ENCODE measurements at regions not wholly inside any gene's neighbourhood (a gene's known extent, or its start where the extent isn't known, plus 50 kb on each side); places are given as distances from the start of the nearest gene placed in this dataset.
"Not testable (repeated sequence)": the region's sequence is repeated elsewhere in the genome, so short reads cannot be mapped to it uniquely, and the experiment has no call there.

GRCh38 chr2:12543076-12543977, 173.4 kb upstream of the TRIB2 start:
- DNase-seq (ENCODE audit: low read depth in 3 of 3), result no peak

DNA sequence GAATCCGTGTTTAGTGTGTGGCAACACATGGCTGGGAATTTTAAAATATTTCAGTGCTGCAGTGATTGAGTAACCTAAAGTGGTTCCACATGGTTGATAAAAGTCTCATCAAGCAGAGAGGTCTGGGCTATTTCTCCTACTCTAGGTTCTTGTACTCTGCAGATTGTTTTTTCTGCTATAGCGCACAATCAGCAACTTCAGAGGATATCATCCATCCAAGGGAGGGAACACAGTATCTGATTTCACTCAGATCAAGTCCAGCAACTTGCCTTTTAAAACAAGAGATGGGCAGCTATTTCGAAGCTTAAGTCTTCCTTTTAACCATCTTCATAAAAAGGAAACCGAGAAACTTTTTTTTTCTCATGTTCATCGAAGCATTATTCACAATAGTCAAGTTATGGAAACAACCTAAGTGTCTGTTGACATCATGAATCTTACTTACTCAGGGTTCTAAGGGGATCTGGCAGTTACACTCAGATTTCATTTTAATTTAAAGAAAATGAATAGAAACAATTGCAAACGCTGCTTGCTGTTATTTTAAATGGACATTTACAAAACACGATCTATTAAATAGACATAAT, 172.7 kb upstream of the TRIB2 start:
- no peak for DNase-seq (ENCODE audit: low read depth in 3 of 3)

- DNase-seq (ENCODE audit: low read depth in 3 of 3), result no peak
These were observed 169.1 kb upstream of the TRIB2 start for GRCh38 chr2:12547566-12548170.

GRCh38 chr2:12548906-12549305, 167.8 kb upstream of the TRIB2 start:
- no peak for DNase-seq (ENCODE audit: low read depth in 3 of 3)

DNA sequence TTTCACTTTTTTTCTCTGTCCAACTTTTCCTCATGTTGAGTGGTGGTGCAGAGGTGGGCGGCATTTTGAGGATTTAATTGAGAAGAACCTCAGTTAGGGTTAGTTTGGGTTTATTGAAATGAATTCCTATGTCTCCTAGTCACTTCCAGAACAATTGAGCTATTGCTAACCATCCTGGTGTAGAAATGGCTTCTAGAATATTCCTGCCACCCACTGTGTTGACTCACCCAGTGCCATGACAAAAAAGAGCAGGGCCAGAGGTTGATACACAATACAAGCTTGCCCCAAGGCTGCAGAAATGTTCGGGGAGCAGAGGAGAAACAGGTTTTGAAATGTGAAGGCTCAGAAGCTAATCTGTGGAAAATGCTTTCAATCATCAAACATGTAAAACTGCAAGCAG, 167.1 kb upstream of the TRIB2 start:
- no peak for DNase-seq (ENCODE audit: low read depth in 3 of 3)

GRCh38 chr2:12552092-12552491, 164.6 kb upstream of the TRIB2 start:
- DNase-seq (ENCODE audit: low read depth in 3 of 3), result no peak

DNA sequence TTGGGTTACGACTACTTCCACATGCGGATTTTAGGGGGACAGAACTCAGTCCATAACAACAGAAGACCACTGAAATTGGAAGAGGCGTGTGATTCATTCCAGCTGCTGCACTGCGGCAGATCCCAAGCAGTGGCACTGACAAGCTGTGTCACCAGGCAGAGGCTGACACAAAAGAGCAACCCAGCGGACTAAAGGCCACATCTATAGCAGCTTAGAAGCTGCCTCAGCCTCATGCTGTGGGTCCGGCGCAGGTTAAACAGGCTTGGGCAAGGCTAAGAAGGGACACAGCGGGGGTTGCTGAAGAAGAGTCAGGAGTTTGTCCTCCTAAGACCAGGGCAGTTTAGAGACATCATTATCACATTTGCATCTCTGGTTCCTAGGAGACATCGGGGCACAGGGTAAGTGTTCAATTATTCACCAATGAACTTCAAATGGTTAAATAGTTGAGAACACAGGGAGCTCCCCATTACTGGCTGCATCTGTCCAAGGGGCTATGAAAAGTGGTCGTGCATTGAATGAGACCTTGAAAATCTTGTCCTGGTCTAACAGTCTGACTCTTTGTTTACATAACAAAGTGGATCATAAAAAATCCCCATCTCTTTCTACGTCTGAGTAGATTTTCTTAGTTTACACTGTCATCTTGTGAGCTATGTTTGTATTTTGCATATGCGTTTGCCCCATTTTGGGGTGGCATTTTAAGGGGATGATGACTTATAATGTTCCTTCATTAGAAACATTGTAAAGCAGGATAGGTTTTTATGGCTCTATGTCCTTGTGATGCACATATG, 162.3 kb upstream of the TRIB2 start:
- no peak for DNase-seq (ENCODE audit: low read depth in 3 of 3)

DNA sequence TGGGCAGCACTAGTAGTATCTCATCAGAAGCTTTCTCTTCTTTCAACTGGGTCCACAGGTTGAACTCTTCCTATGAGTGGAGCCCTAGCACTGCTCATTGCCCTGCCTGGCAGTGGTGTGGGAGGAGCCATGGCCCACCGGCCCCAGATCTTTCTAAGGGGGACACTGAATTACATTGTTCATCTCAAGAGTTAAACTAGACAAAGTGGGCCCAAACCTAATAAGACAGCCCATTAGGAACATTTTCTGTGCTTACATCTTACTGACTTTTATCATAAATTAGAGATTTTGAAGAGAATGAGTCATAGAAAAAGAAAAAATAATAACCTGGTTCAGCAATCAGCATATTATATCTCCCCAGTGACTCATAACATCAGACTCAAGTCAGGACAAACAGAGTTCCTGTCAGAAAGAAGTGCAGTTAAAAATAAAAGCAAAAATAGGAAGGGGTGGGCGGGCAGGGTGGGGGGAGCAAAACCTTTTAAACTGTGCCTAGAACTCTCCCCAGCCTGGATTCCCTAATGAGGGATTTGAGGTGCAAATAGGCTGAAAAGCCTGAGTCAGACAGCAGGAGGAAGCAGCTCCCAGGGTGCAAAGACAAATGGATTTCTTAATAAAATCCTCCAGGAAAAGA, 161.6 kb upstream of the TRIB2 start:
- DNase-seq (ENCODE audit: low read depth in 3 of 3), result peak in 2 of 3 donors; percentile 21 to 27

- DNase-seq (ENCODE audit: low read depth in 3 of 3), result peak in 1 of 3 donors; percentile 2
These were observed 160.0 kb upstream of the TRIB2 start for GRCh38 chr2:12556762-12557161.

GRCh38 chr2:12557688-12558087, 159.0 kb upstream of the TRIB2 start:
- DNase-seq (ENCODE audit: low read depth in 3 of 3), result no peak

GRCh38 chr2:12558519-12558918, 158.2 kb upstream of the TRIB2 start:
- DNase-seq (ENCODE audit: low read depth in 3 of 3), result no peak

- DNase-seq (ENCODE audit: low read depth in 3 of 3), result no peak
These were observed 156.1 kb upstream of the TRIB2 start for GRCh38 chr2:12560618-12561017.

DNA sequence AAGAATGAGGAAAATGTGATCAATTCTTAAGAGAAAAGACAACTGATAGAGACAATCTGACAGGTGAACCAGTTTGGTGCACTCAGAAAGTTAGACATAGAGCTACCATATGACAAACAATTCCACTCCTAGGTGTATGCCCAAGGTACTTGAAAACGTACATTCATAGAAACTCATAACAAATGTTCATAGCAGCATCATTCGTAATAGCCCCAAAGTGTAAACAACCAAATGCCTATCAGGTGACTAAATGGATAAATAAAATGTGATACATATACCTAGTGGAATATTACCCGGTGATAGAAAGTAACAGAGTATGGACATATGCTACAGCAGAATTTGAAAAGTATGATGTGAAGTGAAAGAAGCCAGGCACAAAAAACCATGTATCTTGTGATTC, 149.3 kb upstream of the TRIB2 start:
- no peak for DNase-seq (ENCODE audit: low read depth in 3 of 3)

DNA sequence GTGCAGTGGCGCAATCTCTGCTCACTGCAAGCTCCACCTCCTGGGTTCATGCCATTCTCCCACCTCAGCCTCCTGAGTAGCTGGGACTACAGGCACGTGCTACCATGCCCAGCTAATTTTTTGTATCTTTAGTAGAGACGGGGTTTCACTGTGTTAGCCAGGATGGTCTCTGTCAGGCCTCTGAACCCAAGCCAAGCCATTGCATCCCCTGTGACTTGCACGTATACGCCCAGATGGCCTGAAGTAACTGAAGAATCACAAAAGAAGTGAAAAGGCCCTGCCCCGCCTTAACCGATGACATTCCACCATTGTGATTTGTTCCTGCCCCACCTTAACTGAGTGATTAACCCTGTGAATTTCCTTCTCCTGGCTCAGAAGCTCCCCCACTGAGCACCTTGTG, 147.2 kb upstream of the TRIB2 start:
- DNase-seq (ENCODE audit: low read depth in 3 of 3), result not testable (repeated sequence)

DNA sequence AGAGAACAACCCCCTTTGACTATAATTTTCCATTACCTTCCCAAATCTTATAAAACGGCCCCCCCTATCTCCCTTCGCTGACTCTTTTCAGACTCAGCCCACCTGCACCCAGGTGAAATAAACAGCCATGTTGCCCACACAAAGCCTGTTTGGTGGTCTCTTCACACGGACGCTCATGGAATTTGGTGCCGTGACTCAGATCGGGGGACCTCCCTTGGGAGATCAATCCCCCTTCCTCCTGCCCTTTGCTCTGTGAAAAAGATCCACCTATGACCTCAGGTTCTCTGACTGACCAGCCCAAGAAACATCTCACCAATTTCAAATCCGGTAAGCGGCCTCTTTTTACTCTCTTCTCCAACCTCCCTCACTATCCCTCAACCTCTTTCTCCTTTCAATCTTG, 146.8 kb upstream of the TRIB2 start:
- DNase-seq (ENCODE audit: low read depth in 3 of 3), result not testable (repeated sequence)

DNA sequence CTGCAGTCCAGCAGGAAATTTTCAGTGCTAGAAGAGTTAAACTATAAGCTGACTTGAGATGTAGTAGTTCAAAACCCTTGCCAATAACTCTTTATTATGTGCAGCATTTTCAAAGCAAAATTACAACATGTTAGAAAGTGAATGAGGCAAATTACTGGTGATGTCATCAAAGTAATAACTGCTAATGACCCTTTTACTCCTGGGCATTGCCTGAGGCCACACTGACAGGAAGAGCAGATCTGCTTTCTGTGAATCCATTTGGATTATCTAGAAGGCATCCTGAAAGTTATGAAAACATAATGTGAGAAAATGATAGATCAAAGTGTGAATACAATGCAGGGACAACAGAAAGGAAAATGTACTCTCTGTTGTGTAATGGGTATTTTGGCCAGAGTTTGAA, 139.6 kb upstream of the TRIB2 start:
- DNase-seq (ENCODE audit: low read depth in 3 of 3), result no peak

DNA sequence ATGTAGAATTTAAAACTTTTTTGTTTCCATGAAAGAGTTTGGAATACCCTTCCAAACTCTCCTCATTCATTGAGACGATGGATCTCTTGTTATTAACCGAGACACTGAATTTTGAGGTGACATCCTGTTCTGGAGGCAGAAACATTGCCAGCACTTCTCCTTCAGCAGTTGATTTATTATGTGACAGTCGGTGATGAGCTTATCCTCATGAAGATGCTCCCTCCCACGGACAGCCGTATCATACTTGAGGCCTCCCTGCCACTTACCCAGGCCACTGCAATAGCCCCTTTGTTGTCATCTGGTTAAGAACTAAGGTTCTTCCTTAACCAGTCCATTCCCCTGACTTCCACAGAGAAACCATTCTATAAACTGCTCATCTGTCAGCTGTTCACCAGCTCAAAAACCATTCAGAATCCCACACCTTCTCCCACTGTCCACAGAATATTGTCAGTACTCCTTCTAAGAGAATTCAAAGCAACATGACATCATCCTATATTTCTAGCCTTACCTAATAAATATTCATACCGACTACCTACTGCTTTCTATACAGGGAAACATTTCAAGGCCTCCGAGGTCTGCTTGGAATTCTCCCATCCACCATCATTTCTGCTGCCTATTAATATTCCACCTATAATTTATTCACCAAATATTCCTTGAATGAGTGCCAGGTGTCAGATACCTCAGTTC, 139.0 kb upstream of the TRIB2 start:
- no peak for DNase-seq (ENCODE audit: low read depth in 3 of 3)

- DNase-seq (ENCODE audit: low read depth in 3 of 3), result no peak
These were observed 137.7 kb upstream of the TRIB2 start for GRCh38 chr2:12579018-12579417.

- DNase-seq (ENCODE audit: low read depth in 3 of 3), result no peak
These were observed 132.4 kb upstream of the TRIB2 start for GRCh38 chr2:12584338-12584737.

DNA sequence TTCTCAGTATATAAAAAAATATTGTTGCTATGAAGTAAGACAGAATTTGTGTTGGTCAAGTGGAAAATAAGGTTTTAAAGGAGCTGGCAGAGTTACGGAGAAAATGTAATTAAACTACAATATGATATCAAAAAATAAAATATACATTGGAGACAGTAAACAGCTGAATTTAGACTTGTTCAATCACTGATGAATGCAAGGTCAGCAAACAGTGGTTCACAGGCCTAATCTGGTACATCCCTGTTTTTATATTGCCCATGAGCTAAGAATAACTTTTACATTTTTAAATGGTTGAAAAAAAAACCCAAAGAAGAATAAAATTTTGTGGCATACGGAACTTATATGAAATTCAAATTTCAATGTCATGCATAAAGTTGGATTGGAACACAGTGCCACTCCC, 131.0 kb upstream of the TRIB2 start:
- no peak for DNase-seq (ENCODE audit: low read depth in 3 of 3)

- no peak for DNase-seq (ENCODE audit: low read depth in 3 of 3)
These were observed 129.5 kb upstream of the TRIB2 start for GRCh38 chr2:12587228-12587627.
